Colonic mucosa (tissue), 4 donors: ENCODE measurements at regions not wholly inside any gene's neighbourhood (a gene's known extent, or its start where the extent isn't known, plus 50 kb on each side); places are given as distances from the start of the nearest gene placed in this dataset.

ENCODE experiments used
- DNase-seq: peaks from one replicate; pipeline ENCODE4 v3.0.0-alpha.2; 2020
- H3K27ac ChIP-seq: fragments of 200-600 bp; one replicate; pipeline ENCODE4 v1.8.0; 2021
- H3K27me3 ChIP-seq: fragments of 200-600 bp; one replicate; pipeline ENCODE4 v1.8.0; 2021
- H3K36me3 ChIP-seq: fragments of 200-600 bp; one replicate; pipeline ENCODE4 v1.8.0; 2021
- H3K4me1 ChIP-seq: fragments of 200-600 bp; one replicate; pipeline ENCODE4 v1.8.0; 2021; ENCODE audit warnings: mild to moderate bottlenecking
- H3K4me3 ChIP-seq: fragments of 200-600 bp; one replicate; pipeline ENCODE4 v1.8.0; 2021
- H3K9ac ChIP-seq, 2 donors: one replicate each; pipeline ENCODE4 v1.7.0; 2013; ENCODE audit warnings: control low read depth in 2 of 2, low read depth in 2 of 2, low read length in 2 of 2
- H3K9me3 ChIP-seq: fragments of 200-600 bp; one replicate; pipeline ENCODE4 v1.8.0; 2021
- CTCF ChIP-seq: fragments of 200-600 bp; IDR thresholded peaks from one replicate; pipeline ENCODE4 v1.8.0; 2022; ENCODE audit warnings: antibody characterized with exemption, mild to moderate bottlenecking
- intact Hi-C: fragments of 100-400 bp; cut with DNase I; formaldehyde crosslinking; loops from one replicate; pipeline ENCODE4 v1.14.1; 2022
- donor health status: healthy.
- donor health status: DM: no; HTN: no; CAD: no.
- donor health status: DM: no; HTN: no; CAD: no.

GRCh38 chrX:96436105-96436504 lies 248.5 kb upstream of the DIAPH2 start:
- Histone ChIP-seq H3K27ac (no peak overlapping the region), H3K9me3 (no peaks in the 10 kb centered on the region), H3K4me1 (no peaks in the 10 kb centered on the region), H3K27me3 (no peaks in the 10 kb centered on the region), H3K4me3 (no peak overlapping the region), H3K36me3 (no peaks in the 10 kb centered on the region), H3K9ac (no peak overlapping the region)
- DNase-seq, result no peak
- TF ChIP-seq CTCF, result no peak
- intact Hi-C loops, result no loop called here

- Histone ChIP-seq H3K4me3 (no peak overlapping the region), H3K9ac (no peak overlapping the region), H3K27me3 (no peaks in the 10 kb centered on the region), H3K9me3 (no peaks in the 10 kb centered on the region), H3K27ac (no peak overlapping the region), H3K36me3 (no peaks in the 10 kb centered on the region), H3K4me1 (no peaks in the 10 kb centered on the region)
- no peak for TF ChIP-seq CTCF
- intact Hi-C loops, result no loop called here
- DNase-seq, result no peak
These were observed 245.8 kb upstream of the DIAPH2 start for GRCh38 chrX:96438803-96439202.

- Histone ChIP-seq H3K36me3 (no peaks in the 10 kb centered on the region), H3K4me3 (no peak overlapping the region), H3K4me1 (no peaks in the 10 kb centered on the region), H3K9ac (no peak overlapping the region), H3K9me3 (no peaks in the 10 kb centered on the region), H3K27me3 (no peaks in the 10 kb centered on the region), H3K27ac (no peak overlapping the region)
- TF ChIP-seq CTCF, result no peak
- no peak for DNase-seq
- intact Hi-C loops, result no loop called here
These were observed 243.7 kb upstream of the DIAPH2 start for GRCh38 chrX:96440941-96441340.

- intact Hi-C loops, result no loop called here
- Histone ChIP-seq H3K27ac (no peak overlapping the region), H3K36me3 (no peaks in the 10 kb centered on the region), H3K9me3 (no peaks in the 10 kb centered on the region), H3K27me3 (no peaks in the 10 kb centered on the region), H3K4me3 (no peak overlapping the region), H3K4me1 (no peaks in the 10 kb centered on the region), H3K9ac (no peak overlapping the region)
- no peak for TF ChIP-seq CTCF
- no peak for DNase-seq
These were observed 239.0 kb upstream of the DIAPH2 start for GRCh38 chrX:96445531-96446065.

- Histone ChIP-seq H3K4me3 (no peak overlapping the region), H3K4me1 (no peaks in the 10 kb centered on the region), H3K36me3 (no peaks in the 10 kb centered on the region), H3K9me3 (no peaks in the 10 kb centered on the region), H3K27me3 (no peaks in the 10 kb centered on the region), H3K27ac (no peak overlapping the region), H3K9ac (no peak overlapping the region)
- no peak for TF ChIP-seq CTCF
- intact Hi-C loops, result no loop called here
- DNase-seq, result no peak
These were observed 238.1 kb upstream of the DIAPH2 start for GRCh38 chrX:96446524-96446923.

- no peak for TF ChIP-seq CTCF
These were observed 237.5 kb upstream of the DIAPH2 start for GRCh38 chrX:96447161-96447560.

More at GRCh38 chrX:96447161-96447560, 237.5 kb upstream of the DIAPH2 start:
- H3K9me3 ChIP-seq, result no peaks in the 10 kb centered on the region
- intact Hi-C loops, result no loop called here
- no peak overlapping the region for H3K4me3 ChIP-seq
- H3K4me1 ChIP-seq, result no peaks in the 10 kb centered on the region
- no peaks in the 10 kb centered on the region for H3K36me3 ChIP-seq
- H3K9ac ChIP-seq, result no peak overlapping the region
- no peak overlapping the region for H3K27ac ChIP-seq
- H3K27me3 ChIP-seq, result no peaks in the 10 kb centered on the region
- no peak for DNase-seq
